A673 (cell line): ENCODE measurements at regions not wholly inside any gene's neighbourhood (a gene's known extent, or its start where the extent isn't known, plus 50 kb on each side); places are given as distances from the start of the nearest gene placed in this dataset.

Source experiments
- EZH2 ChIP-seq: fragments of 200-600 bp; sonication (generic); IDR thresholded peaks from 2 replicates; pipeline ENCODE4 v1.6.1; 2017; ENCODE audit warnings: borderline replicate concordance, low read depth, mild to moderate bottlenecking, mixed read lengths, antibody characterized with exemption, low read length; ENCODE audit not compliant: poor library complexity, severe bottlenecking
- TF ChIP-seq, protein P1 (sequence below): fragments of 300-800, 200-600 bp; sonication (generic); conservative IDR thresholded peaks from 2 replicates; pipeline ENCODE4 v1.5.1; 2017; ENCODE audit warnings: low read depth, mild to moderate bottlenecking, antibody characterized with exemption, low read length, moderate library complexity, mixed read lengths

DNA sequence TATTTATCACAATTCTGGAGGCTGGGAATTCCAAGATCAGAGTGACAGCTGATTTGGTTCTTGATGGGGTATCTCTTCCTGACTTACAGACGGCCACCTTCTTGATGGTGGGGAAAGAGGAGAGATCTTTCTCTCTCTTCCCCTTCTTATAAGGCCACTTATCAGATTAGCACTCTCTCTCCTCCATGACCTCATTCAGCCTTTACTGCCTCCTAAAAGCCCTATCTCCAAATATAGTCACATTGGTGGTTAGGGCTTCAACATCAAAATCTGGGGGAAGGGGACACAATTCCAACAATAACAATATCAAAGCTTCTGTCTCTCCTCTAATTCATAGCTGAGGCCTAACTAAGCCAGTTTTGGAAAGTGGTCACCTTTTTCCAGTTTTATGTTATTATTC, 91.7 kb upstream of the MBNL1 start:
- TF ChIP-seq, protein P1, sequence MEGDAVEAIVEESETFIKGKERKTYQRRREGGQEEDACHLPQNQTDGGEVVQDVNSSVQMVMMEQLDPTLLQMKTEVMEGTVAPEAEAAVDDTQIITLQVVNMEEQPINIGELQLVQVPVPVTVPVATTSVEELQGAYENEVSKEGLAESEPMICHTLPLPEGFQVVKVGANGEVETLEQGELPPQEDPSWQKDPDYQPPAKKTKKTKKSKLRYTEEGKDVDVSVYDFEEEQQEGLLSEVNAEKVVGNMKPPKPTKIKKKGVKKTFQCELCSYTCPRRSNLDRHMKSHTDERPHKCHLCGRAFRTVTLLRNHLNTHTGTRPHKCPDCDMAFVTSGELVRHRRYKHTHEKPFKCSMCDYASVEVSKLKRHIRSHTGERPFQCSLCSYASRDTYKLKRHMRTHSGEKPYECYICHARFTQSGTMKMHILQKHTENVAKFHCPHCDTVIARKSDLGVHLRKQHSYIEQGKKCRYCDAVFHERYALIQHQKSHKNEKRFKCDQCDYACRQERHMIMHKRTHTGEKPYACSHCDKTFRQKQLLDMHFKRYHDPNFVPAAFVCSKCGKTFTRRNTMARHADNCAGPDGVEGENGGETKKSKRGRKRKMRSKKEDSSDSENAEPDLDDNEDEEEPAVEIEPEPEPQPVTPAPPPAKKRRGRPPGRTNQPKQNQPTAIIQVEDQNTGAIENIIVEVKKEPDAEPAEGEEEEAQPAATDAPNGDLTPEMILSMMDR, result no peak
- no peak for TF ChIP-seq EZH2
